GM23338 (cell line): ENCODE measurements at regions not wholly inside any gene's neighbourhood (a gene's known extent, or its start where the extent isn't known, plus 50 kb on each side); places are given as distances from the start of the nearest gene placed in this dataset.

ENCODE experiments used
- ATAC-seq: fragments of 200-7000 bp; cut with Tn5 transposase; 3 replicates; pipeline ENCODE4 v1.9.1; 2020
- DNase-seq: peaks from one replicate; pipeline ENCODE4 v3.0.0-alpha.2; 2015; ENCODE audit warnings: low spot score
- H2AFZ ChIP-seq: fragments of 200-600 bp; sonication (generic); 2 replicates; pipeline ENCODE4 v1.8.0; 2016; ENCODE audit warnings: antibody characterized with exemption, mild to moderate bottlenecking, moderate library complexity
- H3F3A ChIP-seq: fragments of 200-600 bp; sonication (generic); replicated peaks from 2 replicates; pipeline ENCODE4 v1.8.0; 2017; ENCODE audit warnings: antibody characterized with exemption, mixed run types, low read depth
- H3K27ac ChIP-seq: fragments of 200-600 bp; sonication (generic); 2 replicates; pipeline ENCODE4 v1.6.1; 2016; ENCODE audit warnings: low read depth
- H3K27me3 ChIP-seq: fragments of 200-600 bp; sonication (generic); 2 replicates; pipeline ENCODE4 v1.8.0; 2016; ENCODE audit warnings: mild to moderate bottlenecking, mixed run types, moderate library complexity; ENCODE audit not compliant: insufficient read depth
- H3K36me3 ChIP-seq: fragments of 200-600 bp; sonication (generic); 2 replicates; pipeline ENCODE4 v1.8.0; 2016; ENCODE audit warnings: mild to moderate bottlenecking; ENCODE audit not compliant: insufficient read depth
- H3K4me1 ChIP-seq: fragments of 200-600 bp; sonication (generic); 2 replicates; pipeline ENCODE4 v1.8.0; 2016; ENCODE audit warnings: mild to moderate bottlenecking, moderate library complexity; ENCODE audit not compliant: insufficient read depth
- H3K4me2 ChIP-seq: fragments of 200-600 bp; sonication (generic); 2 replicates; pipeline ENCODE4 v1.7.1; 2017; ENCODE audit warnings: mixed run types
- H3K4me3 ChIP-seq: fragments of 200-600 bp; sonication (generic); 2 replicates; pipeline ENCODE4 v1.6.1; 2016; ENCODE audit warnings: mixed run types
- H3K79me2 ChIP-seq: fragments of 200-600 bp; sonication (generic); replicated peaks from 2 replicates; pipeline ENCODE4 v1.8.0; 2017; ENCODE audit warnings: mild to moderate bottlenecking; ENCODE audit not compliant: insufficient read depth
- H3K9me2 ChIP-seq: fragments of 200-600 bp; sonication (generic); 2 replicates; pipeline ENCODE4 v1.8.0; 2017; ENCODE audit not compliant: insufficient read depth
- H4K20me1 ChIP-seq: fragments of 200-600 bp; sonication (generic); replicated peaks from 2 replicates; pipeline ENCODE4 v1.8.0; 2017; ENCODE audit warnings: mild to moderate bottlenecking; ENCODE audit not compliant: insufficient read depth
- H3K27ac Mint-ChIP-seq: 2 replicates; pipeline ENCODE4 v1.8.0; 2020; ENCODE audit warnings: inconsistent platforms, mild to moderate bottlenecking, moderate library complexity, mixed read lengths
- H3K27me3 Mint-ChIP-seq: 3 replicates; pipeline ENCODE4 v1.8.0; 2022; ENCODE audit warnings: low read depth, mild to moderate bottlenecking, moderate library complexity, mixed read lengths, inconsistent platforms; ENCODE audit not compliant: insufficient read depth, poor library complexity
- H3K36me3 Mint-ChIP-seq: 3 replicates; pipeline ENCODE4 v1.8.0; 2021; ENCODE audit warnings: low read depth, mild to moderate bottlenecking, inconsistent platforms, moderate library complexity, mixed read lengths
- H3K4me1 Mint-ChIP-seq: 3 replicates; pipeline ENCODE4 v1.8.0; 2020; ENCODE audit warnings: mild to moderate bottlenecking, inconsistent platforms, mixed read lengths
- H3K4me3 Mint-ChIP-seq: 3 replicates; pipeline ENCODE4 v1.8.0; 2021; ENCODE audit warnings: moderate library complexity, mild to moderate bottlenecking, inconsistent platforms, mixed read lengths
- H3K9me3 Mint-ChIP-seq: 3 replicates; pipeline ENCODE4 v1.8.0; 2020; ENCODE audit warnings: moderate library complexity, mild to moderate bottlenecking, inconsistent platforms, mixed read lengths
- CREB1 ChIP-seq: fragments of 250-450 bp; sonication (Bioruptor Pico); IDR thresholded peaks from 2 replicates; pipeline ENCODE4 v1.5.0; 2020; ENCODE audit warnings: low read depth, mild to moderate bottlenecking, moderate library complexity
- CTCF ChIP-seq, 2 experiments: fragments of 200-600 bp in 1 of 2; sonication (generic) in 1 of 2; conservative IDR thresholded peaks; 2 replicates each; pipeline versions ENCODE4 v1.5.1 to v1.6.1; 2016 to 2017; ENCODE audit warnings: antibody characterized with exemption in 2 of 2, low read depth in 2 of 2, mild to moderate bottlenecking in 2 of 2, moderate library complexity in 1 of 2
- EZH2 ChIP-seq: fragments of 200-600 bp; sonication (generic); IDR thresholded peaks from one replicate; pipeline ENCODE4 v1.8.0; 2017; ENCODE audit warnings: antibody characterized with exemption, mild to moderate bottlenecking, low read depth; ENCODE audit not compliant: unreplicated experiment
- EZH2phosphoT487 ChIP-seq: fragments of 200-600 bp; sonication (generic); IDR thresholded peaks from one replicate; pipeline ENCODE4 v1.8.1; 2018; ENCODE audit warnings: antibody characterized with exemption; ENCODE audit not compliant: unreplicated experiment
- NANOG ChIP-seq: IDR thresholded peaks from 2 replicates; pipeline ENCODE4 v1.6.1; 2016; ENCODE audit warnings: antibody characterized with exemption, borderline replicate concordance
- REST ChIP-seq: IDR thresholded peaks from one replicate; pipeline ENCODE4 v1.6.1; 2018; ENCODE audit warnings: antibody characterized with exemption; ENCODE audit not compliant: unreplicated experiment
- STAT1 ChIP-seq: IDR thresholded peaks from one replicate; pipeline ENCODE4 v1.6.1; 2016; ENCODE audit warnings: antibody characterized with exemption; ENCODE audit not compliant: unreplicated experiment
- ZNF114 ChIP-seq: fragments of 250-450 bp; sonication (Bioruptor Pico); IDR thresholded peaks from 2 replicates; pipeline ENCODE4 v1.5.0; 2020; ENCODE audit warnings: mild to moderate bottlenecking, moderate library complexity
- ZNF462 ChIP-seq: fragments of 250-450 bp; sonication (Bioruptor Pico); IDR thresholded peaks from 2 replicates; pipeline ENCODE4 v1.5.0; 2020; ENCODE audit warnings: mild to moderate bottlenecking, moderate library complexity

- TF ChIP-seq CTCF (conservative IDR thresholded peaks at IDR 0.05; ENCODE audit: low read depth in 2 of 2) (no peak), EZH2 (no peak), EZH2phosphoT487 (no peak), CREB1 (CRISPR knock-in tag) (no peak), NANOG (no peak)
Measured at GRCh38 chr2:236370847-236371409, 106.7 kb upstream of the ASB18 start (continued).

- Mint-ChIP-seq H3K9me3 (peaks cover 10% of the 10 kb centered on the region; the same call in 1 of the 3 replicates), H3K27ac (no peak overlapping the region), H3K36me3 (0 out of 3 replicates have a peak, but pooled peaks cover 8% of the 10 kb centered on the region), H3K4me1 (no peaks in the 10 kb centered on the region), H3K27me3 (peaks cover 4% of the 10 kb centered on the region), H3K4me3 (no peak overlapping the region)
- H3K4me3 ChIP-seq = no peak overlapping the region
- H3K27ac ChIP-seq = no peak overlapping the region
- H3K9me2 ChIP-seq = peaks cover 9% of the 10 kb centered on the region; the same call in 1 of the 2 replicates
- H3F3A ChIP-seq = no peaks in the 10 kb centered on the region
- no peak overlapping the region for H2AFZ ChIP-seq
- no peaks in the 10 kb centered on the region for H3K79me2 ChIP-seq
- TF ChIP-seq ZNF114 (no peak), ZNF462 (CRISPR knock-in tag) (no peak), REST (no peak), STAT1 (no peak), NANOG (no peak), EZH2 (no peak), EZH2phosphoT487 (no peak)
- no peak for ATAC-seq
- H4K20me1 ChIP-seq = no peaks in the 10 kb centered on the region
- no peaks in the 10 kb centered on the region for H3K27me3 ChIP-seq
- no peaks in the 10 kb centered on the region for H3K4me1 ChIP-seq
- no peaks in the 10 kb centered on the region for H3K36me3 ChIP-seq
- H3K4me2 ChIP-seq = no peak overlapping the region
- DNase-seq = no peak
Measured at GRCh38 chr2:236375973-236376476, 111.8 kb upstream of the ASB18 start.
